Nephron (organoid): ENCODE measurements at regions not wholly inside any gene's neighbourhood (a gene's known extent, or its start where the extent isn't known, plus 50 kb on each side); places are given as distances from the start of the nearest gene placed in this dataset.
"Not testable (repeated sequence)": the region's sequence is repeated elsewhere in the genome, so short reads cannot be mapped to it uniquely, and the experiment has no call there.

Source experiments
- H3K27ac Mint-ChIP-seq, 3 experiments: 2 replicates each; pipeline ENCODE4 v1.8.0; 2020; ENCODE audit warnings: mixed read lengths in 3 of 3, mild to moderate bottlenecking in 2 of 3, moderate library complexity in 1 of 3
- H3K27me3 Mint-ChIP-seq: 2 replicates; pipeline ENCODE4 v1.8.0; 2021; ENCODE audit warnings: low read depth, mild to moderate bottlenecking, moderate library complexity, mixed read lengths
- H3K36me3 Mint-ChIP-seq: 2 replicates; pipeline ENCODE4 v1.8.0; 2020; ENCODE audit warnings: low read depth, mixed read lengths
- H3K4me1 Mint-ChIP-seq: 2 replicates; pipeline ENCODE4 v1.8.0; 2020; ENCODE audit warnings: mixed read lengths
- H3K4me3 Mint-ChIP-seq, 3 experiments: 2 replicates each; pipeline ENCODE4 v1.8.0; 2020; ENCODE audit warnings: mild to moderate bottlenecking in 3 of 3, mixed read lengths in 3 of 3, moderate library complexity in 2 of 3
- H3K9me3 Mint-ChIP-seq: 2 replicates; pipeline ENCODE4 v1.8.0; 2020; ENCODE audit warnings: mixed read lengths
- CTCF ChIP-seq, 3 experiments: fragments of 200-600 bp; sonication (generic); IDR thresholded peaks; one replicate each; pipeline ENCODE4 v1.5.0; 2021; ENCODE audit warnings: antibody characterized with exemption in 3 of 3; ENCODE audit not compliant: unreplicated experiment in 3 of 3

DNA sequence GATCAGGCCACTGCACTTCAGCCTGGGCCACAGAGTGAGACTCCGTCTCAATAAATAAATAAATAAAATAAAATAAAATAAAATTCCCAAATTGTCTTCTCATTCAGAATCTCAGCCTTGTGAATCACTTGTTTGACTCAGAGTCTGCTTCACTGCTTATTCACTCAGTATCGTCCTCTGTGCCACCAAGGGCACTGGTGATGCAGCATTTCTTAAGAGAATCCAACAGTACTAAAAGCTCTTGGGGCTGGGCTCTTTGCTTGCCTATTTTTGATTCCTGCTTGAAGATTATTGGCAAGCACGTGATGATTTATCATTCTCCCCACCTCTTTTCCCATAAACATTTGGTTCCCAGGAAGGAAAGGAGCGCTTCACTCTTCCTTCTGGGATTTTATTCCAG lies 54.8 kb upstream of the HMGB1 start:
- Mint-ChIP-seq H3K27me3 (no peaks in the 10 kb centered on the region), H3K4me3 (no peak overlapping the region), H3K27ac (no peak overlapping the region), H3K9me3 (no peaks in the 10 kb centered on the region), H3K36me3 (no peaks in the 10 kb centered on the region), H3K4me1 (no peaks in the 10 kb centered on the region)
- TF ChIP-seq CTCF (IDR thresholded peaks at IDR 0.05; ENCODE audit: unreplicated experiment in 3 of 3): no peak

- no peaks in the 10 kb centered on the region for H3K27me3 Mint-ChIP-seq
- no peaks in the 10 kb centered on the region for H3K36me3 Mint-ChIP-seq
- H3K9me3 Mint-ChIP-seq: no peaks in the 10 kb centered on the region
- no peak for TF ChIP-seq CTCF (IDR thresholded peaks at IDR 0.05; ENCODE audit: unreplicated experiment in 3 of 3)
- no peak overlapping the region for H3K4me3 Mint-ChIP-seq
- H3K4me1 Mint-ChIP-seq: peaks cover 4% of the 10 kb centered on the region
- H3K27ac Mint-ChIP-seq: no peak overlapping the region
Observed at GRCh38 chr13:30523211-30523610, 57.5 kb upstream of the HMGB1 start.

DNA sequence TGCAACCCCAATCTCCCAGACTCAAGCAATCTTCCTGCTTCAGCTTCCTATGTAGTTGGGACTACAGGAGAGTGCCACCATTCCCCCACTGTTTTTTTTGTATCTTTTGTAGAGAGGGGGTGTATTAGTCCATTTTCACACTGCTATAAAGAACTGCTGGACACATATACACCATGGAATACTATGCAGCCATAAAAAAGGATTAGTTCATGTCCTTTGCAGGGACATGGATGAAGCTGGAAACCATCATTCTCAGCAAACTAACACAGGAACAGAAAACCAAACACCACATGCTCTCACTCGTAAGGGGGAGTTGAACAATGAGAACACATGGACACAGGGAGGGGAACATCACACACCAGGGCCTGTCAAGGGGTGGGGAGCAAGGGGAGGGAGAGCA lies 58.1 kb upstream of the HMGB1 start:
- not testable (repeated sequence) for H3K4me1 Mint-ChIP-seq, H3K4me3 Mint-ChIP-seq, H3K9me3 Mint-ChIP-seq, H3K36me3 Mint-ChIP-seq, H3K27ac Mint-ChIP-seq, H3K27me3 Mint-ChIP-seq

- H3K9me3 Mint-ChIP-seq, H3K36me3 Mint-ChIP-seq, H3K27me3 Mint-ChIP-seq, H3K27ac Mint-ChIP-seq, H3K4me3 Mint-ChIP-seq, H3K4me1 Mint-ChIP-seq: not testable (repeated sequence)
Observed at GRCh38 chr13:30525212-30525611, 59.5 kb upstream of the HMGB1 start.

DNA sequence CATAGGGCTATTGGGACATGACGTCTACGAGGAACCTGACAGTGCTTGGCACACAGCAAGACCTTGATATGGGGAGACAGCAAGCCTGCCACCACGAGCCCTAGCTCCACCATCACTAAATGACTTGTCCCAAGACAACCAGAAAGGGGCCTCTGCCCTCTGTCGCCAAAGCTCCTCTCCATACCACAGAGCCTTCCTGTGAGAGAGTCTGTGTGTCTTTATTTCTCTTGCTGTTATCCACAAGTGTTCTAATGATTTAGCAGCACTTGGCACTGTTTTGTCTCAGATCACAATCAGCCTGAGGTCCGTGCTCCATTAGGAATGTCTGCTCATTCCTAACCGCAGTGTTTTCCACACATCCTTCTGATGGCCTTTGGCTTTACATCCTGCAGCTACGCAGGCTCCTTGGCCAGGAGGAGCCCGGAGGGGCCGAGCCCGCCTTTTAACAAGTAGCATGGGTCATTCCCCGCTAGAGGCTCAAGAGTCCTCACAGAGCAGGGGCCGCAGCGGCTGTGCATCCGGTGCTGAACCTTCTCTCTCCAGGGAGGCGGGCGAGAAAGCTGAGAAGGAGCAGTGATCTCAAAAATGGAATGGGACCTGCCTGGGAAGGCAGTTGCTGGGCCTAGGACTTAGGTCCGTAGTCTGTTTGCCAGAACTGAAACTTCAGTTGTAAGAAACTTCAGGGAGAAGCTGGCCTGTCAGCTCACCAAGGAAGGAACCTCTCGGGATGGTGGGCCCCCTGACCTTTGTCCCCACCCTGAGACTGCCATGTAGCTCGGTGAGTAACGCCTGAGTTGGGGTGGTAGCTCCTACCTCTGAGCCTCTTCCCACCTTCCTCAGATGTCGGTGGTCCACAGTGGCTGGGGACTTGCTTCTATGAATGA lies 61.1 kb upstream of the HMGB1 start:
- Mint-ChIP-seq H3K27me3 (peaks cover 3% of the 10 kb centered on the region), H3K4me3 (no peak overlapping the region), H3K4me1 (peaks cover 4% of the 10 kb centered on the region), H3K36me3 (no peaks in the 10 kb centered on the region), H3K27ac (peak overlapping the region in 2 of 3 experiments; percentile 9 to 22), H3K9me3 (no peaks in the 10 kb centered on the region)
- TF ChIP-seq CTCF (IDR thresholded peaks at IDR 0.05; ENCODE audit: unreplicated experiment in 3 of 3): no peak

GRCh38 chr13:30529085-30529834 lies 63.5 kb upstream of the HMGB1 start:
- TF ChIP-seq CTCF (IDR thresholded peaks at IDR 0.05; ENCODE audit: unreplicated experiment in 3 of 3): no peak
- Mint-ChIP-seq H3K4me1 (peaks cover 4% of the 10 kb centered on the region), H3K4me3 (no peak overlapping the region), H3K36me3 (no peaks in the 10 kb centered on the region), H3K27ac (no peak overlapping the region), H3K27me3 (peaks cover 3% of the 10 kb centered on the region), H3K9me3 (no peaks in the 10 kb centered on the region)
